ENCODE measurements at regions not wholly inside any gene's neighbourhood (a gene's known extent, or its start where the extent isn't known, plus 50 kb on each side); places are given as distances from the start of the nearest gene placed in this dataset.
A peak's percentile ranks its signal among the peaks of the same experiment; 100 is the strongest.

- no peak for DNase-seq
These were observed 590.5 kb downstream of the CSNK1G3 start for GRCh38 chr5:124102486-124102885.

GRCh38 chr5:124093658-124094057 lies 581.7 kb downstream of the CSNK1G3 start:
- DNase-seq, result no peak

GRCh38 chr5:124090115-124090514 lies 578.1 kb downstream of the CSNK1G3 start:
- no peak for DNase-seq

- DNase-seq, result no peak
These were observed 577.6 kb downstream of the CSNK1G3 start for GRCh38 chr5:124089578-124089977.

- DNase-seq, result no peak
These were observed 576.5 kb downstream of the CSNK1G3 start for GRCh38 chr5:124088289-124089032.

GRCh38 chr5:124087752-124088151 lies 575.8 kb downstream of the CSNK1G3 start:
- DNase-seq, result no peak

- DNase-seq, result no peak
These were observed 568.3 kb downstream of the CSNK1G3 start for GRCh38 chr5:124080256-124080655.

- no peak for DNase-seq
These were observed 567.1 kb downstream of the CSNK1G3 start for GRCh38 chr5:124079062-124079461.

GRCh38 chr5:124074500-124074899 lies 562.5 kb downstream of the CSNK1G3 start:
- DNase-seq, result no peak

GRCh38 chr5:124072570-124072969 lies 560.6 kb downstream of the CSNK1G3 start:
- DNase-seq, result no peak

- no peak for DNase-seq
These were observed 559.1 kb downstream of the CSNK1G3 start for GRCh38 chr5:124071039-124071438.

- DNase-seq, result no peak
These were observed 553.5 kb downstream of the CSNK1G3 start for GRCh38 chr5:124065508-124065907.

- no peak for DNase-seq
These were observed 553.0 kb downstream of the CSNK1G3 start for GRCh38 chr5:124064956-124065355.

- DNase-seq, result peak; percentile 66
These were observed 549.7 kb downstream of the CSNK1G3 start for GRCh38 chr5:124061663-124062062.

GRCh38 chr5:124061068-124061430 lies 549.1 kb downstream of the CSNK1G3 start:
- no peak for DNase-seq

- DNase-seq, result no peak
These were observed 548.6 kb downstream of the CSNK1G3 start for GRCh38 chr5:124060413-124061067.

GRCh38 chr5:124060011-124060410 lies 548.0 kb downstream of the CSNK1G3 start:
- no peak for DNase-seq

- DNase-seq, result peak; percentile 17
These were observed 547.2 kb downstream of the CSNK1G3 start for GRCh38 chr5:124059200-124059599.

- DNase-seq, result no peak
These were observed 545.8 kb downstream of the CSNK1G3 start for GRCh38 chr5:124057724-124058231.

GRCh38 chr5:124056991-124057723 lies 545.2 kb downstream of the CSNK1G3 start:
- peak; percentile 20 for DNase-seq

- DNase-seq, result no peak
These were observed 544.5 kb downstream of the CSNK1G3 start for GRCh38 chr5:124056326-124056990.

GRCh38 chr5:124055751-124056150 lies 543.8 kb downstream of the CSNK1G3 start:
- DNase-seq, result no peak

- DNase-seq, result no peak
These were observed 542.6 kb downstream of the CSNK1G3 start for GRCh38 chr5:124054564-124054963.
